Tibial nerve (tissue), 3 donors: ENCODE measurements at regions not wholly inside any gene's neighbourhood (a gene's known extent, or its start where the extent isn't known, plus 50 kb on each side); places are given as distances from the start of the nearest gene placed in this dataset.
"Not testable (repeated sequence)": the region's sequence is repeated elsewhere in the genome, so short reads cannot be mapped to it uniquely, and the experiment has no call there.

Source experiments
- CTCF ChIP-seq, 5 experiments: fragments of 200-600 bp in 3 of 5; fragments of 450-650 bp in 2 of 5; sonication (generic) in 3 of 5; IDR thresholded peaks; one replicate each; pipeline ENCODE4 v1.5.1; 2016 to 2019; ENCODE audit warnings: antibody characterized with exemption in 5 of 5, mild to moderate bottlenecking in 3 of 5, moderate library complexity in 2 of 5
- POLR2A ChIP-seq, 2 donors: fragments of 450-650 bp; IDR thresholded peaks; one replicate each; pipeline ENCODE4 v1.6.1; 2017; ENCODE audit warnings: antibody characterized with exemption in 2 of 2, mild to moderate bottlenecking in 2 of 2, moderate library complexity in 2 of 2

GRCh38 chr12:13841-14240 is 52.7 kb upstream of the IQSEC3 start:
- not testable (repeated sequence) for TF ChIP-seq POLR2A, CTCF (IDR thresholded peaks at IDR 0.05)
